A673 (cell line): ENCODE measurements at regions not wholly inside any gene's neighbourhood (a gene's known extent, or its start where the extent isn't known, plus 50 kb on each side); places are given as distances from the start of the nearest gene placed in this dataset.

ENCODE experiments used
- CTCF ChIP-seq: fragments of 300-800, 200-600 bp; sonication (generic); conservative IDR thresholded peaks from 2 replicates; pipeline ENCODE4 v1.5.1; 2017; ENCODE audit warnings: low read depth, mild to moderate bottlenecking, antibody characterized with exemption, low read length, moderate library complexity, mixed read lengths
- EZH2 ChIP-seq: fragments of 200-600 bp; sonication (generic); IDR thresholded peaks from 2 replicates; pipeline ENCODE4 v1.6.1; 2017; ENCODE audit warnings: borderline replicate concordance, low read depth, mild to moderate bottlenecking, mixed read lengths, antibody characterized with exemption, low read length; ENCODE audit not compliant: poor library complexity, severe bottlenecking

- no peak for TF ChIP-seq EZH2
- no peak for TF ChIP-seq CTCF
Measured at GRCh38 chr16:72727565-72727964, 320.4 kb downstream of the ZFHX3 start.
